ENCODE measurements at regions not wholly inside any gene's neighbourhood (a gene's known extent, or its start where the extent isn't known, plus 50 kb on each side); places are given as distances from the start of the nearest gene placed in this dataset.

DNA sequence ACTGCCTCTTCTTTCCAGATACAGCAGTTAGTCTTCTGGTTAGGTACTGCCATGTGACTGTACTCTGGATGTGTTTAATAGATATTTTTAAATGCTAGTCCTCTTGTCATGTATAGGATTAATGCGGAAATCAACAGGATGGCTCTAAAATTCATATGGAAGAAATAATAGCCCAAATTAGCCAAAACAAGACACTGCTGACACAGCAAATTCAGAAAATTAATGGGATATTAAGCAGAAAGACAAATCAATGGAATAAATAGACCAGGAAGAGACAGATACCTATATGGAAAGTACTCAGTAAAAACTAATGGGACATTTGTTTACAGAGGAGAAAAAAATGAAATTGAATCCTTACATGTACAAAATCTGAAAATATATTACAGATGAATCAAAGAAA is 679.3 kb upstream of the PCDH20 start:
- no peaks in the 10 kb centered on the region for H3K27me3 ChIP-seq (ENCODE audit: insufficient read depth in 3 of 3, low read length in 2 of 3)
- DNase-seq: no peak
- H3K36me3 ChIP-seq (ENCODE audit: insufficient read depth in 1 of 2, low read depth in 1 of 2): no peaks in the 10 kb centered on the region
- H3K9me3 ChIP-seq: no peaks in the 10 kb centered on the region
- no peak for ATAC-seq
- 96 to 100% (median 100%) methylated on average over 1 of the region's 1 CpG for WGBS, 3 donors
- no peaks in the 10 kb centered on the region for H3K4me1 ChIP-seq
- H3K4me3 ChIP-seq: no peak overlapping the region
- H3K27ac ChIP-seq: no peak overlapping the region
- intact Hi-C loops (cut with DNase I): no loop called here
- no peak for TF ChIP-seq CTCF (IDR thresholded peaks at IDR 0.05)

DNA sequence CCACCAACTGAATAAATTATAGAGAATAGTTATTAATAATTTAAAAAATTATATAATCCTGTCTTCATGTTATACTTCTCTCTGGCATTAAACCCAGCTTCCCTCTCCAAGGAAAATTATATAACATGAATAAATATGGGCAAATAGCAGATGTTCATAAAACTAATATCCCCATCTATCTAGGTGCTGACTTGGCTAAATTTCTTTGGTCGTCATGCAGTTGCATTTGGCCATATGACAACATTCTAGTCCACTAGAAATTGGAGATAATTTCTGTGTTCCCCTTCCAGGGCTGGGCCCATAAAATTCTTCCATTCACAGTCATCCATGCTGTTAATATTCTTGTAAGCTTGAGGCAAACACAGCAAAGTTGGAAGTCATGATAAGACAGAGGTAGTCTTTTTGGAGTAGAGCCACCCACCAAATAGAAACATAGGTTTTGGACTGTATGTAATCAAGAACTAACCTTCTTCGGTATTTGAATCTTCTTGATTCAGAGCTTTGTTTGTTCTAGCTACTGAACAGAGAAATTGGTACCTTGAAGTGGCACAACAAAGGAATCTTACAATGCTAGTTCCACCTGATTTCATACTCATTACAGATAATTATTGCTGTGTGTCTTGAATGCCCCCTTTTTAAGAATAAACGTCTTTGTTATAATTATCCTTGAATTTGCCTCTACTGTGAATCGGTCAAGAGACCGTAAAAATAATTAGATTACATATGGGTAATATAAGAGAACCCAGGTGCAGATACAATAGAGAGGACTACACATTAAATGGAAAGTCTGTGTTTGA is 678.5 kb upstream of the PCDH20 start:
- no peak for ATAC-seq
- Histone ChIP-seq H3K27ac (no peak overlapping the region), H3K27me3 (ENCODE audit: insufficient read depth in 3 of 3, low read length in 2 of 3) (no peaks in the 10 kb centered on the region), H3K4me3 (no peak overlapping the region), H3K9me3 (no peaks in the 10 kb centered on the region), H3K4me1 (no peaks in the 10 kb centered on the region), H3K36me3 (ENCODE audit: insufficient read depth in 1 of 2, low read depth in 1 of 2) (no peaks in the 10 kb centered on the region)
- intact Hi-C loops (cut with DNase I): no loop called here
- DNase-seq: no peak
- 70 to 79% (median 74%) methylated on average over 5 of the region's 5 CpGs for WGBS, 3 donors
- TF ChIP-seq CTCF (IDR thresholded peaks at IDR 0.05): no peak

- no peaks in the 10 kb centered on the region for H3K9me3 ChIP-seq
- no peak for TF ChIP-seq CTCF (IDR thresholded peaks at IDR 0.05)
- intact Hi-C loops (cut with DNase I): no loop called here
- H3K27me3 ChIP-seq (ENCODE audit: insufficient read depth in 3 of 3, low read length in 2 of 3): no peaks in the 10 kb centered on the region
- DNase-seq: no peak
- no peaks in the 10 kb centered on the region for H3K4me1 ChIP-seq
- no peak overlapping the region for H3K27ac ChIP-seq
- 74 to 82% (median 82%) methylated on average over 2 of the region's 2 CpGs for WGBS, 3 donors
- no peak overlapping the region for H3K4me3 ChIP-seq
- no peak for ATAC-seq
- H3K36me3 ChIP-seq (ENCODE audit: insufficient read depth in 1 of 2, low read depth in 1 of 2): no peaks in the 10 kb centered on the region
Observed at GRCh38 chr13:62092949-62093348, 677.3 kb upstream of the PCDH20 start.

GRCh38 chr13:62092536-62092935 is 676.9 kb upstream of the PCDH20 start:
- intact Hi-C loops (cut with DNase I): no loop called here
- DNase-seq (no peak), ATAC-seq (no peak)
- Histone ChIP-seq H3K36me3 (ENCODE audit: insufficient read depth in 1 of 2, low read depth in 1 of 2) (no peaks in the 10 kb centered on the region), H3K27me3 (ENCODE audit: insufficient read depth in 3 of 3, low read length in 2 of 3) (no peaks in the 10 kb centered on the region), H3K4me1 (no peaks in the 10 kb centered on the region), H3K4me3 (no peak overlapping the region), H3K27ac (no peak overlapping the region), H3K9me3 (no peaks in the 10 kb centered on the region)
- no peak for TF ChIP-seq CTCF (IDR thresholded peaks at IDR 0.05)
- 78 to 85% (median 83%) methylated on average over 3 of the region's 3 CpGs for WGBS, 3 donors

DNA sequence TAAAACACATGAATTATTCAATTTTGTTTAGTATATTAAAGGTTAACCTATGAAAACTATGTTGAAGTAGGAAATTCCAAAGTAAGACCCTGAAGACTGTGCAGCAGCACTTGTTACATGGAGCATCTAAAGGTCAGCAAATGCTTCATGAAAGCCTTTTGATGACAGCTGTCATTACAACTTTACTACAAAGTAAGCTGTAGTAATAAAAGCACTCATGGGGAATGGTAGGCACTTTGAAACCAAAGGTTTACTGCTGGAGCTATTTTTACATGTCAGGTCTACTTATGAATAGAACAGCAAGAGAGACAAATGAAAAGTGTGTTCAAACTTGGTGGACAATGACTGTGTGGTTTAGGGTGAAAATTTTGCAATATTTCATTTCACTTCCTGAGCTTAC is 672.5 kb upstream of the PCDH20 start:
- Histone ChIP-seq H3K27me3 (ENCODE audit: insufficient read depth in 3 of 3, low read length in 2 of 3) (no peaks in the 10 kb centered on the region), H3K9me3 (no peaks in the 10 kb centered on the region), H3K27ac (no peak overlapping the region), H3K36me3 (ENCODE audit: insufficient read depth in 1 of 2, low read depth in 1 of 2) (no peaks in the 10 kb centered on the region), H3K4me1 (no peaks in the 10 kb centered on the region), H3K4me3 (no peak overlapping the region)
- intact Hi-C loops (cut with DNase I): no loop called here
- TF ChIP-seq CTCF (IDR thresholded peaks at IDR 0.05): no peak
- no peak for DNase-seq
- ATAC-seq: no peak

Data from psoas muscle (tissue), 7 donors.